ENCODE measurements at regions not wholly inside any gene's neighbourhood (a gene's known extent, or its start where the extent isn't known, plus 50 kb on each side); places are given as distances from the start of the nearest gene placed in this dataset.

GRCh38 chr2:220512419-220512818 is 885.0 kb downstream of the SLC4A3 start:
- TF ChIP-seq POLR2A (IDR thresholded peaks at IDR 0.05) (no peak), CTCF (IDR thresholded peaks at IDR 0.05 in 4 of 5, conservative IDR thresholded peaks at IDR 0.05 in 1 of 5) (no peak)

All from gastrocnemius medialis (tissue), 4 donors.